ENCODE measurements at regions not wholly inside any gene's neighbourhood (a gene's known extent, or its start where the extent isn't known, plus 50 kb on each side); places are given as distances from the start of the nearest gene placed in this dataset.

GRCh38 chr13:59332966-59333365 is 830.8 kb downstream of the DIAPH3 start:
- H3K27ac ChIP-seq, result no peak overlapping the region
- no peaks in the 10 kb centered on the region for H3K9me3 ChIP-seq
- H3K4me3 ChIP-seq, result no peak overlapping the region
- no peaks in the 10 kb centered on the region for H3K36me3 ChIP-seq
- no peaks in the 10 kb centered on the region for H3K27me3 ChIP-seq
- intact Hi-C loops (cut with DNase I), result no loop called here
- WGBS, 3 donors, result 80 to 91% (median 82%) methylated on average over 3 of the region's 3 CpGs
- H3K4me1 ChIP-seq (ENCODE audit: insufficient read depth), result no peaks in the 10 kb centered on the region
- TF ChIP-seq EP300 (IDR thresholded peaks at IDR 0.05) (no peak), CTCF (IDR thresholded peaks at IDR 0.05) (no peak), POLR2A (IDR thresholded peaks at IDR 0.05) (no peak)
- DNase-seq, result no peak

GRCh38 chr13:59337070-59337469 is 826.7 kb downstream of the DIAPH3 start:
- intact Hi-C loops (cut with DNase I), result no loop called here
- Histone ChIP-seq H3K4me3 (no peak overlapping the region), H3K36me3 (no peaks in the 10 kb centered on the region), H3K9me3 (no peaks in the 10 kb centered on the region), H3K27ac (no peak overlapping the region), H3K4me1 (ENCODE audit: insufficient read depth) (no peaks in the 10 kb centered on the region), H3K27me3 (no peaks in the 10 kb centered on the region)
- WGBS, 3 donors, result 59 to 65% (median 65%) methylated on average over 4 of the region's 4 CpGs
- TF ChIP-seq POLR2A (IDR thresholded peaks at IDR 0.05), result no peak
- no peak for TF ChIP-seq EP300 (IDR thresholded peaks at IDR 0.05)
- TF ChIP-seq CTCF (IDR thresholded peaks at IDR 0.05), result no peak
- DNase-seq, result no peak

GRCh38 chr13:59340151-59340550 is 823.6 kb downstream of the DIAPH3 start:
- H3K4me1 ChIP-seq (ENCODE audit: insufficient read depth), result no peaks in the 10 kb centered on the region
- 66 to 83% (median 73%) methylated on average over 5 of the region's 5 CpGs for WGBS, 3 donors
- no peak overlapping the region for H3K4me3 ChIP-seq

GRCh38 chr13:59340581-59340980 is 823.1 kb downstream of the DIAPH3 start:
- 46 to 56% (median 52%) methylated on average over 3 of the region's 3 CpGs for WGBS, 3 donors
- DNase-seq, result no peak
- no peaks in the 10 kb centered on the region for H3K27me3 ChIP-seq
- TF ChIP-seq EP300 (IDR thresholded peaks at IDR 0.05) (no peak), POLR2A (IDR thresholded peaks at IDR 0.05) (no peak), CTCF (IDR thresholded peaks at IDR 0.05) (no peak)
- H3K4me1 ChIP-seq (ENCODE audit: insufficient read depth), result peaks cover 1% of the 10 kb centered on the region
- H3K9me3 ChIP-seq, result no peaks in the 10 kb centered on the region
- intact Hi-C loops (cut with DNase I), result no loop called here
- H3K36me3 ChIP-seq, result no peaks in the 10 kb centered on the region
- H3K4me3 ChIP-seq, result no peak overlapping the region
- no peak overlapping the region for H3K27ac ChIP-seq

More at GRCh38 chr13:59340151-59340550, 823.6 kb downstream of the DIAPH3 start:
- intact Hi-C loops (cut with DNase I), result no loop called here
- H3K27ac ChIP-seq, result no peak overlapping the region
- no peaks in the 10 kb centered on the region for H3K9me3 ChIP-seq
- DNase-seq, result no peak
- no peaks in the 10 kb centered on the region for H3K27me3 ChIP-seq
- no peaks in the 10 kb centered on the region for H3K36me3 ChIP-seq
- TF ChIP-seq CTCF (IDR thresholded peaks at IDR 0.05) (no peak), POLR2A (IDR thresholded peaks at IDR 0.05) (no peak), EP300 (IDR thresholded peaks at IDR 0.05) (no peak)

- H3K4me1 ChIP-seq (ENCODE audit: insufficient read depth), result peaks cover 1% of the 10 kb centered on the region
- H3K27ac ChIP-seq, result no peak overlapping the region
- TF ChIP-seq POLR2A (IDR thresholded peaks at IDR 0.05) (no peak), EP300 (IDR thresholded peaks at IDR 0.05) (no peak), CTCF (IDR thresholded peaks at IDR 0.05) (no peak)
- no peaks in the 10 kb centered on the region for H3K9me3 ChIP-seq
- no peak for DNase-seq
- H3K36me3 ChIP-seq, result no peaks in the 10 kb centered on the region
- H3K4me3 ChIP-seq, result no peak overlapping the region
- H3K27me3 ChIP-seq, result no peaks in the 10 kb centered on the region
- WGBS, 3 donors, result 46 to 61% (median 56%) methylated on average over 5 of the region's 5 CpGs
- intact Hi-C loops (cut with DNase I), result no loop called here
Observed at GRCh38 chr13:59342400-59342799, 821.3 kb downstream of the DIAPH3 start.
